Liver (tissue), 8 donors: ENCODE measurements at regions not wholly inside any gene's neighbourhood (a gene's known extent, or its start where the extent isn't known, plus 50 kb on each side); places are given as distances from the start of the nearest gene placed in this dataset.

Experiments
- DNase-seq: peaks from one replicate; pipeline ENCODE4 v3.0.0-alpha.2; 2017; ENCODE audit warnings: low spot score
- H3K27ac ChIP-seq, 2 donors: one replicate each; pipeline ENCODE4 v1.7.0; 2013; ENCODE audit warnings: inconsistent platforms in 2 of 2, low read length in 2 of 2, control low read depth in 1 of 2, low read depth in 1 of 2, mild to moderate bottlenecking in 1 of 2
- H3K27me3 ChIP-seq, 4 donors: one replicate each; pipeline versions ENCODE4 v1.6.1 to v1.7.0; 2013; ENCODE audit warnings: low read length in 3 of 4, inconsistent platforms in 1 of 4, mild to moderate bottlenecking in 1 of 4, moderate library complexity in 1 of 4; ENCODE audit not compliant: control insufficient read depth in 4 of 4, insufficient read depth in 4 of 4
- H3K36me3 ChIP-seq, 4 donors: one replicate each; pipeline versions ENCODE4 v1.6.1 to v1.7.0; 2013; ENCODE audit warnings: low read length in 3 of 4, mild to moderate bottlenecking in 3 of 4, low read depth in 1 of 4, moderate library complexity in 1 of 4; ENCODE audit not compliant: control insufficient read depth in 4 of 4, insufficient read depth in 3 of 4
- H3K4me1 ChIP-seq, 4 donors: one replicate each; pipeline versions ENCODE4 v1.6.1 to v1.7.0; 2013; ENCODE audit warnings: low read length in 3 of 4, mild to moderate bottlenecking in 3 of 4, moderate library complexity in 1 of 4; ENCODE audit not compliant: control insufficient read depth in 4 of 4, insufficient read depth in 4 of 4
- H3K4me3 ChIP-seq, 3 donors: one replicate each; pipeline versions ENCODE4 v1.6.1 to v1.7.0; 2013; ENCODE audit warnings: low read length in 3 of 3, control low read depth in 1 of 3, low read depth in 1 of 3, mild to moderate bottlenecking in 1 of 3
- H3K9ac ChIP-seq, 2 donors: one replicate each; pipeline ENCODE4 v1.7.0; 2013; ENCODE audit warnings: low read length in 2 of 2, mild to moderate bottlenecking in 2 of 2, moderate library complexity in 2 of 2, control low read depth in 1 of 2, low read depth in 1 of 2
- H3K9me3 ChIP-seq, 4 donors: one replicate each; pipeline versions ENCODE4 v1.6.1 to v1.7.0; 2013; ENCODE audit warnings: low read length in 3 of 4; ENCODE audit not compliant: control insufficient read depth in 4 of 4
- ATF3 ChIP-seq: IDR thresholded peaks from 2 replicates; pipeline ENCODE4 v1.6.1; 2016; ENCODE audit warnings: antibody characterized with exemption
- CTCF ChIP-seq: fragments of 150-350 bp; IDR thresholded peaks from 2 replicates; pipeline ENCODE4 v1.5.1; 2017; ENCODE audit warnings: improper control_type of control experiment, low read depth, low read length; ENCODE audit not compliant: missing input control
- EGR1 ChIP-seq, 2 donors: IDR thresholded peaks; 2 replicates each; pipeline ENCODE4 v1.6.1; 2016 to 2018; ENCODE audit warnings: antibody characterized with exemption in 2 of 2, low read depth in 2 of 2
- FOXA1 ChIP-seq: IDR thresholded peaks from 2 replicates; pipeline ENCODE4 v1.6.1; 2016; ENCODE audit warnings: antibody characterized with exemption
- FOXA2 ChIP-seq: IDR thresholded peaks from 2 replicates; pipeline ENCODE4 v1.6.1; 2016; ENCODE audit warnings: antibody characterized with exemption
- GABPA ChIP-seq, 2 donors: IDR thresholded peaks in 1 of 2; conservative IDR thresholded peaks in 1 of 2; 2 replicates each; pipeline ENCODE4 v1.6.1; 2016; ENCODE audit warnings: antibody characterized with exemption in 2 of 2, mild to moderate bottlenecking in 1 of 2, moderate library complexity in 1 of 2
- HNF4A ChIP-seq, 2 donors: conservative IDR thresholded peaks; 2 replicates each; pipeline ENCODE4 v1.6.1; 2016; ENCODE audit warnings: antibody characterized with exemption in 2 of 2, mild to moderate bottlenecking in 2 of 2
- HNF4G ChIP-seq: IDR thresholded peaks from 2 replicates; pipeline ENCODE4 v1.6.1; 2016; ENCODE audit warnings: antibody characterized with exemption
- JUND ChIP-seq, 2 donors: IDR thresholded peaks; 2 replicates each; pipeline ENCODE4 v1.6.1; 2016; ENCODE audit warnings: antibody characterized with exemption in 2 of 2
- MAX ChIP-seq: IDR thresholded peaks from 2 replicates; pipeline ENCODE4 v1.6.1; 2016; ENCODE audit warnings: antibody characterized with exemption
- NR2F2 ChIP-seq: IDR thresholded peaks from 2 replicates; pipeline ENCODE4 v1.6.1; 2016; ENCODE audit warnings: antibody characterized with exemption
- RAD21 ChIP-seq, 2 donors: IDR thresholded peaks; 2 replicates each; pipeline ENCODE4 v1.6.1; 2016; ENCODE audit warnings: antibody characterized with exemption in 2 of 2, mild to moderate bottlenecking in 2 of 2
- REST ChIP-seq: IDR thresholded peaks from 2 replicates; pipeline ENCODE4 v1.6.1; 2016; ENCODE audit warnings: antibody characterized with exemption, mild to moderate bottlenecking
- RXRA ChIP-seq, 2 donors: IDR thresholded peaks; 2 replicates each; pipeline ENCODE4 v1.6.1; 2017 to 2018; ENCODE audit warnings: antibody characterized with exemption in 2 of 2, mild to moderate bottlenecking in 1 of 2
- SP1 ChIP-seq: IDR thresholded peaks from 2 replicates; pipeline ENCODE4 v1.6.1; 2018; ENCODE audit warnings: antibody characterized with exemption, mild to moderate bottlenecking
- TAF1 ChIP-seq: conservative IDR thresholded peaks from 2 replicates; pipeline ENCODE4 v1.6.1; 2016; ENCODE audit warnings: antibody characterized with exemption, mild to moderate bottlenecking
- YY1 ChIP-seq: IDR thresholded peaks from 2 replicates; pipeline ENCODE4 v1.6.1; 2016; ENCODE audit warnings: antibody characterized with exemption, mild to moderate bottlenecking
- ZBTB33 ChIP-seq: IDR thresholded peaks from 2 replicates; pipeline ENCODE4 v1.6.1; 2016; ENCODE audit warnings: antibody characterized with exemption
- WGBS: extraction: QIAGEN DNeasy Blood & Tissue Kit; methylation state at CpG from one replicate; pipeline ENCODE4 v1.1.7; 2013; 5-methylcytosine and 5-hydroxymethylcytosine counted together
- donor health status: healthy.
- donor health status: healthy.
- donor health status: healthy.
- donor health status: healthy.
- donor health status: healthy.

GRCh38 chr5:145489516-145489915 lies 345.6 kb downstream of the PRELID2 start:
- Histone ChIP-seq H3K36me3 (no peaks in the 10 kb centered on the region), H3K4me3 (no peak overlapping the region), H3K9me3 (no peaks in the 10 kb centered on the region), H3K9ac (no peak overlapping the region), H3K27me3 (no peaks in the 10 kb centered on the region), H3K4me1 (no peaks in the 10 kb centered on the region), H3K27ac (no peak overlapping the region)
- no peak for TF ChIP-seq RAD21 (IDR thresholded peaks at IDR 0.05)
- TF ChIP-seq FOXA2 = no peak
- TF ChIP-seq ZBTB33 = no peak
- no peak for TF ChIP-seq HNF4A (conservative IDR thresholded peaks at IDR 0.05)
- TF ChIP-seq MAX = no peak
- no peak for TF ChIP-seq FOXA1
- no peak for TF ChIP-seq GABPA (IDR thresholded peaks at IDR 0.05 in 1 of 2, conservative IDR thresholded peaks at IDR 0.05 in 1 of 2)
- TF ChIP-seq JUND (IDR thresholded peaks at IDR 0.05) = no peak
- no peak for TF ChIP-seq YY1
- no peak for TF ChIP-seq EGR1 (IDR thresholded peaks at IDR 0.05; ENCODE audit: low read depth in 2 of 2)
- TF ChIP-seq NR2F2 = no peak
- no peak for TF ChIP-seq ATF3
- TF ChIP-seq CTCF = no peak
- no peak for TF ChIP-seq REST
- TF ChIP-seq SP1 = no peak
- TF ChIP-seq HNF4G = no peak
- no peak for TF ChIP-seq TAF1
- no peak for TF ChIP-seq RXRA (IDR thresholded peaks at IDR 0.05)
- 73% methylated on average over 3 of the region's 3 CpGs for WGBS
- DNase-seq = no peak
